GM23338 (cell line): ENCODE measurements at regions not wholly inside any gene's neighbourhood (a gene's known extent, or its start where the extent isn't known, plus 50 kb on each side); places are given as distances from the start of the nearest gene placed in this dataset.

Experiments
- ATAC-seq: fragments of 200-7000 bp; cut with Tn5 transposase; 3 replicates; pipeline ENCODE4 v1.9.1; 2020
- DNase-seq: peaks from one replicate; pipeline ENCODE4 v3.0.0-alpha.2; 2015; ENCODE audit warnings: low spot score
- H2AFZ ChIP-seq: fragments of 200-600 bp; sonication (generic); 2 replicates; pipeline ENCODE4 v1.8.0; 2016; ENCODE audit warnings: antibody characterized with exemption, mild to moderate bottlenecking, moderate library complexity
- H3F3A ChIP-seq: fragments of 200-600 bp; sonication (generic); replicated peaks from 2 replicates; pipeline ENCODE4 v1.8.0; 2017; ENCODE audit warnings: antibody characterized with exemption, mixed run types, low read depth
- H3K27ac ChIP-seq: fragments of 200-600 bp; sonication (generic); 2 replicates; pipeline ENCODE4 v1.6.1; 2016; ENCODE audit warnings: low read depth
- H3K27me3 ChIP-seq: fragments of 200-600 bp; sonication (generic); 2 replicates; pipeline ENCODE4 v1.8.0; 2016; ENCODE audit warnings: mild to moderate bottlenecking, mixed run types, moderate library complexity; ENCODE audit not compliant: insufficient read depth
- H3K36me3 ChIP-seq: fragments of 200-600 bp; sonication (generic); 2 replicates; pipeline ENCODE4 v1.8.0; 2016; ENCODE audit warnings: mild to moderate bottlenecking; ENCODE audit not compliant: insufficient read depth
- H3K4me1 ChIP-seq: fragments of 200-600 bp; sonication (generic); 2 replicates; pipeline ENCODE4 v1.8.0; 2016; ENCODE audit warnings: mild to moderate bottlenecking, moderate library complexity; ENCODE audit not compliant: insufficient read depth
- H3K4me2 ChIP-seq: fragments of 200-600 bp; sonication (generic); 2 replicates; pipeline ENCODE4 v1.7.1; 2017; ENCODE audit warnings: mixed run types
- H3K4me3 ChIP-seq: fragments of 200-600 bp; sonication (generic); 2 replicates; pipeline ENCODE4 v1.6.1; 2016; ENCODE audit warnings: mixed run types
- H3K79me2 ChIP-seq: fragments of 200-600 bp; sonication (generic); replicated peaks from 2 replicates; pipeline ENCODE4 v1.8.0; 2017; ENCODE audit warnings: mild to moderate bottlenecking; ENCODE audit not compliant: insufficient read depth
- H3K9me2 ChIP-seq: fragments of 200-600 bp; sonication (generic); 2 replicates; pipeline ENCODE4 v1.8.0; 2017; ENCODE audit not compliant: insufficient read depth
- H4K20me1 ChIP-seq: fragments of 200-600 bp; sonication (generic); replicated peaks from 2 replicates; pipeline ENCODE4 v1.8.0; 2017; ENCODE audit warnings: mild to moderate bottlenecking; ENCODE audit not compliant: insufficient read depth
- H3K27ac Mint-ChIP-seq: 2 replicates; pipeline ENCODE4 v1.8.0; 2020; ENCODE audit warnings: inconsistent platforms, mild to moderate bottlenecking, moderate library complexity, mixed read lengths
- H3K27me3 Mint-ChIP-seq: 3 replicates; pipeline ENCODE4 v1.8.0; 2022; ENCODE audit warnings: low read depth, mild to moderate bottlenecking, moderate library complexity, mixed read lengths, inconsistent platforms; ENCODE audit not compliant: insufficient read depth, poor library complexity
- H3K36me3 Mint-ChIP-seq: 3 replicates; pipeline ENCODE4 v1.8.0; 2021; ENCODE audit warnings: low read depth, mild to moderate bottlenecking, inconsistent platforms, moderate library complexity, mixed read lengths
- H3K4me1 Mint-ChIP-seq: 3 replicates; pipeline ENCODE4 v1.8.0; 2020; ENCODE audit warnings: mild to moderate bottlenecking, inconsistent platforms, mixed read lengths
- H3K4me3 Mint-ChIP-seq: 3 replicates; pipeline ENCODE4 v1.8.0; 2021; ENCODE audit warnings: moderate library complexity, mild to moderate bottlenecking, inconsistent platforms, mixed read lengths
- H3K9me3 Mint-ChIP-seq: 3 replicates; pipeline ENCODE4 v1.8.0; 2020; ENCODE audit warnings: moderate library complexity, mild to moderate bottlenecking, inconsistent platforms, mixed read lengths
- CREB1 ChIP-seq: fragments of 250-450 bp; sonication (Bioruptor Pico); IDR thresholded peaks from 2 replicates; pipeline ENCODE4 v1.5.0; 2020; ENCODE audit warnings: low read depth, mild to moderate bottlenecking, moderate library complexity
- CTCF ChIP-seq, 2 experiments: fragments of 200-600 bp in 1 of 2; sonication (generic) in 1 of 2; conservative IDR thresholded peaks; 2 replicates each; pipeline versions ENCODE4 v1.5.1 to v1.6.1; 2016 to 2017; ENCODE audit warnings: antibody characterized with exemption in 2 of 2, low read depth in 2 of 2, mild to moderate bottlenecking in 2 of 2, moderate library complexity in 1 of 2
- ETS1 ChIP-seq: IDR thresholded peaks from 2 replicates; pipeline ENCODE4 v1.6.1; 2016; ENCODE audit warnings: antibody characterized with exemption
- EZH2 ChIP-seq: fragments of 200-600 bp; sonication (generic); IDR thresholded peaks from one replicate; pipeline ENCODE4 v1.8.0; 2017; ENCODE audit warnings: antibody characterized with exemption, mild to moderate bottlenecking, low read depth; ENCODE audit not compliant: unreplicated experiment
- EZH2phosphoT487 ChIP-seq: fragments of 200-600 bp; sonication (generic); IDR thresholded peaks from one replicate; pipeline ENCODE4 v1.8.1; 2018; ENCODE audit warnings: antibody characterized with exemption; ENCODE audit not compliant: unreplicated experiment
- JUNB ChIP-seq: IDR thresholded peaks from one replicate; pipeline ENCODE4 v1.6.1; 2016; ENCODE audit warnings: antibody characterized with exemption; ENCODE audit not compliant: unreplicated experiment
- NANOG ChIP-seq: IDR thresholded peaks from 2 replicates; pipeline ENCODE4 v1.6.1; 2016; ENCODE audit warnings: antibody characterized with exemption, borderline replicate concordance
- POLR2AphosphoS5 ChIP-seq: IDR thresholded peaks from 2 replicates; pipeline ENCODE4 v1.6.1; 2016; ENCODE audit warnings: antibody characterized with exemption, low read depth
- REST ChIP-seq: IDR thresholded peaks from one replicate; pipeline ENCODE4 v1.6.1; 2018; ENCODE audit warnings: antibody characterized with exemption; ENCODE audit not compliant: unreplicated experiment
- STAT1 ChIP-seq: IDR thresholded peaks from one replicate; pipeline ENCODE4 v1.6.1; 2016; ENCODE audit warnings: antibody characterized with exemption; ENCODE audit not compliant: unreplicated experiment
- ZNF114 ChIP-seq: fragments of 250-450 bp; sonication (Bioruptor Pico); IDR thresholded peaks from 2 replicates; pipeline ENCODE4 v1.5.0; 2020; ENCODE audit warnings: mild to moderate bottlenecking, moderate library complexity
- ZNF331 ChIP-seq: fragments of 250-450 bp; sonication (Bioruptor Pico); IDR thresholded peaks from 2 replicates; pipeline ENCODE4 v1.5.0; 2020; ENCODE audit warnings: low read depth, mild to moderate bottlenecking, moderate library complexity
- ZNF462 ChIP-seq: fragments of 250-450 bp; sonication (Bioruptor Pico); IDR thresholded peaks from 2 replicates; pipeline ENCODE4 v1.5.0; 2020; ENCODE audit warnings: mild to moderate bottlenecking, moderate library complexity

- Histone ChIP-seq H4K20me1 (no peaks in the 10 kb centered on the region), H3K36me3 (no peaks in the 10 kb centered on the region), H2AFZ (no peak overlapping the region), H3K27me3 (no peaks in the 10 kb centered on the region), H3K4me2 (no peak overlapping the region), H3K4me3 (no peak overlapping the region), H3K4me1 (peaks cover 16% of the 10 kb centered on the region), H3K9me2 (no peaks in the 10 kb centered on the region; the same call in 1 of the 2 replicates), H3K79me2 (no peaks in the 10 kb centered on the region), H3F3A (no peaks in the 10 kb centered on the region), H3K27ac (no peak overlapping the region)
- ATAC-seq (no peak), DNase-seq (no peak)
- Mint-ChIP-seq H3K4me3 (no peak overlapping the region), H3K27ac (no peak overlapping the region), H3K27me3 (peaks cover 2% of the 10 kb centered on the region), H3K9me3 (no peaks in the 10 kb centered on the region), H3K36me3 (no peaks in the 10 kb centered on the region), H3K4me1 (peaks cover 25% of the 10 kb centered on the region)
- TF ChIP-seq ZNF462 (CRISPR knock-in tag) (no peak), ETS1 (no peak), CTCF (conservative IDR thresholded peaks at IDR 0.05; ENCODE audit: low read depth in 2 of 2) (no peak), ZNF331 (CRISPR knock-in tag) (no peak), JUNB (no peak), CREB1 (CRISPR knock-in tag) (no peak), POLR2AphosphoS5 (no peak), ZNF114 (CRISPR knock-in tag) (no peak), REST (no peak), STAT1 (no peak), EZH2phosphoT487 (no peak), EZH2 (no peak), NANOG (no peak)
Observed at GRCh38 chr2:64826703-64827102, 162.5 kb upstream of the SLC1A4 start.
